HG02588 (cell line): ENCODE measurements at regions not wholly inside any gene's neighbourhood (a gene's known extent, or its start where the extent isn't known, plus 50 kb on each side); places are given as distances from the start of the nearest gene placed in this dataset.
"Not testable (repeated sequence)": the region's sequence is repeated elsewhere in the genome, so short reads cannot be mapped to it uniquely, and the experiment has no call there.

Experiments used
- ATAC-seq: cut with Tn5 transposase; IDR thresholded peaks from one replicate; pipeline ENCODE4 v1.9.1; 2021; ENCODE audit warnings: mild to moderate bottlenecking, moderate library complexity; ENCODE audit not compliant: unreplicated experiment

DNA sequence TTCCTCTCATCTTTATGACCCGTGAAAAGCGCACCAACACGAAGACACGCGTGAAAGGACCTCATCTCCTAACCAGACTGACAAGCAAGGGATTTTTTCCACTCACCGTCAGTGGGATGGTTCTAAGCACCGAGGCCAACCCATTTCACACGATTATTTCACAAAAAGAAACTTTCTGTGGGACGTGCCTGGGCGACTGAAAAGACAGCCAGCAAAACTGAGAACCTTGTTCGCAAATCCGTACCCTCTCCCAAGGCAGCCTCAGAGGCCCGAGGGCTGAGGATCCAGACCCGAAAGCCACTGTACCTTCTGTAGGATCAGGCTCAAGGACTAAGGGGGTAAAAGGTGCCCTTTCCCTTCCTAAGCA lies 84.9 kb upstream of the METTL9 start:
- ATAC-seq, result not testable (repeated sequence)

DNA sequence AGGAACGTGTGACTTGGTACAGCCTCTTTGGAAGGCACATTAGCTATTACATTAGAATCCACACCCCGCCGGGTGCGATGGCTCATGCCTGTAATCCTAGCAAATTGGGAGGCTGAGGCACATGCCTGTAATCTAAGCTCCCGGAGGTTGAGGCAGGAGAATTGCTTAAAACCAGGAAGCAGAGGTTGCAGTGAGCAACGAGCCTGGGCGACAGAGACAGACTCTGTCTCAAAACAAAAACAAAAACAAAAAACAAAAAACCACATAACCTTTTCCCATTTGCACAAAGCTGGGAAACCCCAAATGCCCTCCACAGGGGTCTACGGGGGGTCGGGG lies 82.7 kb upstream of the METTL9 start:
- not testable (repeated sequence) for ATAC-seq

DNA sequence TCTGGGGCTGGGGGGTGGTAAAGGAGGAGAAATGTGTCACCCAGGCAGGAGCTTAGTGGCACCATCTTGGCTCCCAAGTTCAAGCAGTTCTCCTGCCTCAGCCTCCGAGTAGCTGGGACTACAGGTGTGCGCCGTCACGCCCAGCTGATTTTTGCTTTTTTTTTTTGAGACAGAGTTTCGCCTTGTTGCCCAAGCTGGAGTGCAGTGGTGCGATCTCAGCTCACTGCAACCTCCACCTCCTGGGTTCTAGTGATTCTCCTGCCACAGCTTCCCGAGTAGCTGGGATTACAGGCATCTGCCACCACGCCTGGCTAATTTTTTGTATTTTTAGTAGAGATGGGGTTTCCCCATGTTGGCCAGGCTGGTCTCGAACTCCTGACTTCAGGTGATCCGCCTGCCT lies 82.1 kb upstream of the METTL9 start:
- peak; percentile 17 for ATAC-seq

DNA sequence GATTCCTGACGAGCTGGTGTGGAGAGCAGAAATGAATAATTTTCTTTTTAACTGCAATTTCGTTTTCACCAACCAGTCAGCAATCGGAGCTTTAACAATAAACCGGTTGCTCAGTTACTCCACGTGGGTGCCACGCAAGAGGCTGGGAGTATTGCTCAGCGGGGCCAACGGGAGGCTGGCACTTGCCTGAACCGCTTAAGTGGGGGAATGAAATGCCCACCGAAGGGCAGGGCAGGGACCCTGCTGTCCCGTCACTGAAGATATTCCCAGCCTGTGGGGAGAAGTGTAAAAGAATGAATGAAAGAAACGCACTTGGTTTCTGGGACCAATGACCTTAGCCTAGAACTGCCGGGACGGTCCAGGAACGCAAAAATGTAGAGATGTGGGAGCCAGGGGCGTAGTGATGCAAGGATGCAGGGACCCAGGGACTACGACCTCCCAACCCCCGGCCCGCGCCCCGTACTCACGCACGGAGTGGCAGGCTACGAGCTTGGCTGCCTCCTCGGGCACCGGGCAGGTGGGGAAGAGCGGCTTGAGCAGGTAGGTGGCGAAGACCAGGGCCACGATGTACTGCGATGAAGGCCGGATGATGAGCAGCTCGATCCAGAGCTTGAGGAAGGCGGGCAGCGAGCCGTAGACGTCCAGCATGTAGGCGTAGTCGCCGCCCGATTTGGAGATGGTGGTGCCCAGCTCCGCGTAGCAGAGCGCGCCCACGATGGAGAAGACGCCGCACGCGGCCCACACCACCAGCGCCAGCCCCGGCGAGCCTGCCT lies 79.8 kb upstream of the METTL9 start:
- peak; percentile 3 for ATAC-seq

DNA sequence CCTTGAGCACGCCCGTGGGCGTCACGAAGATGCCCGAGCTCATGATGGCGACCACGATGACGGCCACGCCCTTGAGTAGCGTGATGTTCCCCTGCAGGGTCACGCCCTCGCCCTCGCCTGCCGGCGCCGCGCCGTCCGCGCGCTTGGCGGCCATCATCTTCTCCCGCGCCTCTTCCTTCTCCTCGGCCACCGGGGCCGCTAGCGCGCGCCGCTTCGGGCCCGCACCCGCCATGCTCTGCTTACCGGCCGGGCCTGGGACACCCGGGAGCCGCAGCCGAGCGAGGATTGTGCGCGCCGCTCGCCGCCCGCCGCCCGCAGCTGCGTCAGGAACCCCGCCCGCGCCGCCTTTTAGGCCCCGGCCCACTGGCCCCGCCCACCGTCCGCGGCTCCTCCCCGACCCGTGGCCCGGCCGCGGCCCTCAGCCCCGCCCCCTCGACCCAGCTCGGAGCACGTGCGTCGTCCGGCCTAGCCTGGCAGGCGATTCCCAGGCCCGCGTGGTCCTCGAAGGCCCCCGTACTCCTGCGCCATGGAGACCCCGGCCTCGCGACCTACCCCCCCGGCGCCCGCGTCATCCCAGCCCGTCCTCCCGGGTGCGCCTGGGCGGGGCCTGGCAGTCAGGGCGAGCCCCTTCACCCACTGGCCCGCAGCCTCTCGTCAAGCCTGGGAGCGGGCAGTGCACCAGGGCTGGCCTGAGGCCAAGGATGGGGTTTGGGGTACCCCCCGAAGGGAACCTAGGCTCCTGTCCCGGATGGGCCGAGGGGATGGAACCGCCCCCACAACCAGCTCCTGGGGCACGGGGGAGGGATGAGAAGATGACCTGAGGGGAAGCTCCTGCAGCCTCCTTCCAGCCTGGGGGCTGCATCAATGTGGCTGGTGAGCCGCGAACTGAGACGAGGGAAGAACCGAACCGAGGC lies 79.0 kb upstream of the METTL9 start:
- ATAC-seq, result peak; percentile 58

DNA sequence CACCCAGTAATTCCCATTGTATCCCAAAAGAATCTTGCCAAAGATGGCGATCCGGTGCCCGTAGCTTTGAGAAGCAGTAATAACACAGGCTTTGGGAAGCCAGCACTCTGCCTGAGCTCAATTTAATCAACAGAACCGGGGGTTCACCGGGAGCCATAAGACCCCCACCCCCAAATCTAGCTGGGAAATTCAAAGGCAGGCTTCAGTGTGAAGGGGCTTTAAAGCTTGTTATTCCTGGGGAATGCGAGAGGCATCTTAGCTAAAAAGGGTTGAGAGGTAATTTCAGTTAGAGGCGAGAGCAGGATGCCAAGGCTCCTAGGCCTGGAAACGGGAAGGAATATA lies 78.4 kb upstream of the METTL9 start:
- not testable (repeated sequence) for ATAC-seq

DNA sequence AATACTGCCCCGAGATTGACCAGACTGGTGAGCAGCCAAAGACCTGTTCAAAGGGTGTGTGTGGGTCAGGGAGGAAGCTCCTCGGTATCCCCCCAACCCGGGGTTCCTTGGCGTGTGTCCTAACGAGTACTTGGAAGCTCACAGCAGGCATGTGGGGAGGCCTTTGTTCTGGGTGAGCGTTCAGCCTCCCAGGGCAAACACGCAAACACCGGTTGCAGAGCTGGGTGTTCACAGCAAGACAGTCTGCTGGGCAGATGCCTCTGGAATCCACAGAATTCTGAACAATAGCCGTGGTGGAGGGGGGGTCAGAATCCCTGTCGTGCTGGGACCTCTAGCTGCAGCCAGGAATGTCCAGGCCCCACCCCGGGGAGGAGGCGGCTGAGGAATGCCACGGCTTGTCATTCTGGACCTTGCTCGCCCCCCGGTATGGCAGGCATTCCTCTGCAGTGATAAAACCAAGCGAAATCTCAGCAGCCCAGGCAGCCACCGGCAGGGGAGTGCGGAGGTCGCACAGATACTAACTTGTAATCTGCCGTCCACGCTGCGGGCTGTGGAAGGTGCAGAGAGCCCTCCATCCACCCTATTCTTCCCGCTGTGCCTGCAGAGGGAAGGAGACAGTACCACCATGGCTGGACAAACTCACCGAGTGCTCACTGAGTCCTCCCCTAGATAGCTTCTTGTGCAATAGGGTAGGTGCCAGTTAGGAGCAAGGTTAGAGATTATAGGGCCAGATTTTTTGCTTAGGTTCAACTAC lies 77.8 kb upstream of the METTL9 start:
- ATAC-seq, result not testable (repeated sequence)

DNA sequence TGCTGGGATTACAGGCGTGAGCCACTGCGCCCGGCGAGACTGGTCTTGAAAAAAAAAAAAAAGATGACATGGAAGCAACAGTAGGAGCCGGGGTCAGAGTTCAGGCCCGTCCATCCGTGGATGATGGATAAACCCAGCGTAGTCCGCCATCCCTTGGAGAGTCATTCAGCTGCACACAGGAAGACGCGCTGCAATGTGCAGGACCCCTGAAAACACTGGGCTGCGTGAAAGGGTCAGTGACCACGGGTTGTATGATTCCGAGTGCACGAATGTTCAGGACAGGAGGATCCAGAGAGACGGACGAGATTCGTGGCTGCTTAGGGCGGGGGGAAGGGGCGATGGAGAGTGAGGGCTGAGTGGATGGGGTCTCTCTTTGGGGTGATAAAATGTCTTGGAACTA lies 76.5 kb upstream of the METTL9 start:
- ATAC-seq, result not testable (repeated sequence)

DNA sequence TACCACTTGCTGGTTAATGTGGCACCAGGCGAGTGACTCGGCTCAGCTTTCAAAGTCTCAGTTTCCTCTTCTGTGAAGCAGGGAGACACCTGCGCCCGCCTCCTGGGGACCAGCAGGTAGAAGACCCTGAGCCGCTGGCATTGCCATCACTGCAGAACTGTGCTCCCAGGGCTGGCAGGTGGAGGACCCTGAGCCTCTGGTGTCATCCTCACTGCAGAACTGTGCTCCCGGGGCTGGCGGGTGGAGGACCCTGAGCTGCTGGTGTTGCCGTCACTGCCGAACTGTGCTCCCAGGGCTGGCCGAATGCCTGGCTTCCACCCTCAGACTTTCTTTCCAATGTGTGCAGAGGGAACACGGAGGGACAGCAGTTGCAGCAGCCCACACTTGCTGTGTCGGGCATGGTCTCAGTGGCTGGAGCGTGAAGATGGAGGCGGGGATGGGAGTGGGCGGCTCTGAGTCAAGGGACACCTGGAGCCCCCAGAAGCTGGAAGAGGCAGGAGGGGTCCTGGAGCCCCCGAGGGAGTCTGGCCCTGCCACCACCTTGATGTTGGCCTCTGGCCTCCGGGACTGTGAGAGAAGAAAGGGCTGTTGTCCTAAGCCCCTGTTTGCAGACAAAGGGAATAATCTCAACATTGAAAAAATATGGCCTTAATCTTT lies 75.8 kb upstream of the METTL9 start:
- no peak for ATAC-seq

DNA sequence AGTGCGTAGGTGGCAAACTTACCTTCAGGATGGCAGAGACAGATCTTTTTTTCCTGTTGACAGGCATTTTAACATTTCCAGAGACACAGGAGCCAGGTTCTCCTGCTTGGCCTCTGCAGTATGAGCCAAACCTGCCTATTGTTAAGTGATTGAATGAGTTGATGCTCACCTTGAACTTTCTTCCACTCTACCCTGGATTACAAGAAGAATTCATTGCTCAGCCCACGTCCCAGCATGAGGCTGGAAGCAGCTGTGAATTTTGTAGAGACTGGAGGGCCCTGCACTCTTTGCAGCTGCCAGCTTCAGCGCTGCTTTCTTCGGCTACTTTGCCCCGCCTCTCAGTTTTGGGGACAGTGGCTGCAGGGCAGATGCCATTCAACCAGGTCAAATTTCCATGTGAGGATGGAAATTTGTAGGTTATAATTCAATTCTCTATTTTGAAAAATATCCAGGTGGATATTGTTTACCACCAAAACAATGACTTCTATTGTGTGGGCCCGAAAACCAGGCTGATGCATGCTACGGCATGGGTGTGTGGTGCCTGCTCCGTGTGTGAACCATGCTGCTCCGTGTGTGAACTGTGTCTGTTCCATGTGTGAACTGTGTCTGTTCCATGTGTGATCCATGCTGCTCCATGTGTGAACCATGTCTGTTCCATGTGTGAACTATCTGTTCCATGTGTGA lies 75.2 kb upstream of the METTL9 start:
- ATAC-seq, result no peak

DNA sequence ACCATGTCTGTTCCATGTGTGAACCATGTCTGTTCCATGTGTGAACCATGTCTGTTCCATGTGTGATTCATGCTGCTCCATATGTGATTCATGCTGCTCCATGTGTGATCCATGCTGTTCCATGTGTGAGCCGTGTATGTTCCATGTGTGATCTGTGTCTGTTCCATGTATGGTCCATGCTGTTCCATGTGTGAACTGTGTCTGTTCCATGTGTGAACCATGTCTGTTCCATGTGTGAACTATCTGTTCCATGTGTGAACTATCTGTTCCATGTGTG lies 74.7 kb upstream of the METTL9 start:
- not testable (repeated sequence) for ATAC-seq

DNA sequence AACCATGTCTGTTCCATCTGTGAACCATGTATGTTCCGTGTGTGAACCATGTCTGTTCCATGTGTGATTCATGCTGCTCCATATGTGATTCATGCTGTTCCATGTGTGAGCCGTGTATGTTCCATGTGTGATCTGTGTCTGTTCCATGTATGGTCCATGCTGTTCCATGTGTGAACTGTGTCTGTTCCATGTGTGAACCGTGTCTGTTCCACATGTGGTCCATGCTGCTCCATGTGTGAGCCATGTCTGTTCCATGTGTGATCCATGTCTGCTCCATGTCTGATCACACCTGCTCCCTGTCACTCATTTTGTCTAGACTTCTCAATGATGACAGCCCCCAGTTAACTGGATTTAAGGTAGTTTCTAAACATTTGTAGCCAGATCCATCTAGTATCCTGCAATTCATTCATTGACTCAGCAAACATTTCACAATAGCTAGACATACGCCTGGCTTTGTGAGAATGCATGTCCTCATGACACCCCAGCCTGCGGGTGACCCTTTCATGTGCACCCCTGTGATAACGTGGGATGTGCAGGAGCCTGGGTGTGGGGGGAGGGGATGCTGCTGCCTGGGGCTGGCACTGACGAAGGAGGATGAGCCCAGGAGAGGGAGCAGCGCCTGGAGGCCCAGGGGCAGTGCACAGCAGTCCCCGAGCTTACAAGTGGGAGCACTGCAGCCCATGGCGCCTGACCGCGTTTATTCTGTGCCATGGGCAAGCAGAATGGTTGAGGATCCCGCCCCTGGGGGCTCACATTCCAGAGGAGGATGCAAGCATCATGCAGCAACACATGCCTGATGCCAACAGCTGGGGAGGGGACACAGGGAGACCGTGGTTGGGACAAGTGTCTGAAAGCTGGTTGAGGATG lies 74.1 kb upstream of the METTL9 start:
- not testable (repeated sequence) for ATAC-seq

DNA sequence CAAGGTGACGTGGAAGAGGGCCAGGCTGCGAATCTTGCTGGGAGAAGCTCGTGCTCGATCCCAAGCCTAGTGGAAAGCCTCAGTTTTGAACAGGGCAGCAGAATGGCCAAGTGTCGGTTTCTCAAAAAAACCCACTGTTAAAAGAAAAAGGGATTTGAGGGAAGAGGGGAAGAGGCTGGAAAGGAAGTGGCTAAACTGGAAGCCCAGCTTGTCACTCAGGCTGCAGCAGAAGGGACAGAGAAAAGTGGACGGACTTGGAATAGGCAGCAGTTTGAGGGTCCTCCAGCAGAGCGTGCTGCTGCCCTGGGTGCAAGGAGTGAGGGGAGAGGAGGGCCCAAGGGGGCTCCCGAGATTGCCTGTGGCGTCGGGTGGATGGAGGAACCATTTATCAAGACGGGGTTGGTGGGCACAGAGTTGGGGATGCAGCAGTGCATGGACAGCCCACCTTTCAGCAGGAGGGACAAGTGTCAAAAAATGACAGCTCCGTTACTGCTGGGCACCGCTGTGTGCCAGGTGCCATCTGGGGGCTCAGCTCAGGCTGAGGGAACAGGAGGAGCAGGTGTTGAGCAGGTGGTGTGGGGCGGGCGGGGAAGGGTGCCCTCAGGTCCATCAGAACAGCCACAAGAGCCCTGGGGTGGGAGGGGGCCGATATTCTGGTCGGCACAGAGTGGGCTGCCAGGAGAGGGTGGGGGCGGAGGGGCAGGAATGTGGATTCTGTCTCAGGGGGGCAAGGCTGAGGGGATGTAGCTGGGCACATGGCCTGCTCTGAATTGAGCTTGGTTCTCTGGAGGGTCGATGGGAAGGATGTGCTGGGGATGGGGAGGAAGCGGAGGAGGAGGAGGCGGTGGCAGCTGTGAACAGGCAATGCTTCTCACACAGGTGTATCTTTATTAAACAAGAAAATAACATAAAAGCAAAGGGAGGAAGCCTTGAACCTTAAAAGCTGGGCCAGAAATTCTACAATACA lies 73.1 kb upstream of the METTL9 start:
- not testable (repeated sequence) for ATAC-seq

DNA sequence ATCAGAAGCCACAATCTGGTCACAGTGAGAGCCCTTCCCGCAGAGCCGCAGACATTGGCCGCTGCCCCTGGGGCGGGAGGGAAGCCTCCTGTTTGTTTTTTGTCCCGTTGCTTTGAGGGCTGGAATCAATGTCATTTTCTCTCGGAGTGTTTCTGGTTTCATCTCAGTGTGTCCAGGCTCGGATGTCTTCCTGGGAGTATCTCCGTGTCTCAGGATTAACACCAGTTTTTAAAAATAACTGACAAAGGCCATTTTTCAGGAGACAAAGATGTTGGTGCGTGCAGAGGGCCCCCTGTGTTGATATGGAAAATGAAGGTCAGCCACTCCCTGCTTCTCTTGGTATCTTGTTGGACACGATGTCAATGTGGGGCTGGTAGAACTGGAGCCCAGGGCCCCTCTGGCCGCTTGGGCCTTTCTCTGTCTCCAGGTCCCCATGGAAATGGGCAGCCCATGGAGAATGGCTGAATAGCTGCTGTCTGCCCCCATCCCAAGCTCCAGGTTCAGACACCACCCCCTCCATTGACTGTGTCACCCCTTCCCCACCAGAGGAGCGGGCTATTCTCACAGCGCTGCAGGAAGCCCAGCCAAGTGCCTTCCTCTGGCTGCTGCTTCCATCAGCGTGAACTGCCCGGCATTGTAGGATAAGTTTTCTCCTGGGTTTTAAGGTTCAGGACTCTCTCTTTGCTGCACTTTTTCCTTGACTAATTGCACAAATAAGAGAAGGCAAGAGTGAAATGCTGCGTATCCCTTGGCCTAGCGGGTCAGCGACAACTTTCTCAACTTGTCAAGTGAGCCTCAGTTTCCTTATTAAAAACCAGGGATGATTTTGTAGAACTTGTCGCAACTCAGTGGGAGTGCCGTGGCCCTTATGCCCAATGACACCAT lies 72.2 kb upstream of the METTL9 start:
- no peak for ATAC-seq

DNA sequence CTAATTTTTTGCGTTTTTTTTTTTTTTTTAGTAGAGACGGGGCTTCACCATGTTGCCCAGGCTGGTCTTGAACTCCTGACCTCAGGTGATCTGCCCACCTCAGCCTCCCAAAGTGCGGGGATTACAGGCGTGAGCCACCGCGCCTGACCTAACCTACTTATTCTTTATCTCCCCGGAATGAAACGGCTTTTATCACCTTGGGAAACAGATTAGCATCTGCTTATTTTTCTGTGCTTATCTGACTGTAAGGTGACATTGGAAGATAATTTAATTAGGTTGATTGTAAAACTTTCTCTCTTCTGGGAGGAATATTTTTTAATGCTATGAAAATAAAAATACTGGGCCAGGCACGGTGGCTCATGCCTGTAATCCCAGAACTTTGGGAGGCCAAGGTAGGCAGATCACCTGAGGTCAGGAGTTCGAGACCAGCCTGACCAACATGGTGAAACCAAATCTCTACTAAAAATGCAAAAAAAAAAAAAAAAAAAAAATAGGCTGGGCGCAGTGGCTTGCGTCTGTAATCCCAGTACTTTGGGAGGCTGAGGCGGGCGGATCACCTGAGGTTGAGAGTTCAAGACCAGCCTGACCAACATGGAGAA lies 70.2 kb upstream of the METTL9 start:
- ATAC-seq, result not testable (repeated sequence)

DNA sequence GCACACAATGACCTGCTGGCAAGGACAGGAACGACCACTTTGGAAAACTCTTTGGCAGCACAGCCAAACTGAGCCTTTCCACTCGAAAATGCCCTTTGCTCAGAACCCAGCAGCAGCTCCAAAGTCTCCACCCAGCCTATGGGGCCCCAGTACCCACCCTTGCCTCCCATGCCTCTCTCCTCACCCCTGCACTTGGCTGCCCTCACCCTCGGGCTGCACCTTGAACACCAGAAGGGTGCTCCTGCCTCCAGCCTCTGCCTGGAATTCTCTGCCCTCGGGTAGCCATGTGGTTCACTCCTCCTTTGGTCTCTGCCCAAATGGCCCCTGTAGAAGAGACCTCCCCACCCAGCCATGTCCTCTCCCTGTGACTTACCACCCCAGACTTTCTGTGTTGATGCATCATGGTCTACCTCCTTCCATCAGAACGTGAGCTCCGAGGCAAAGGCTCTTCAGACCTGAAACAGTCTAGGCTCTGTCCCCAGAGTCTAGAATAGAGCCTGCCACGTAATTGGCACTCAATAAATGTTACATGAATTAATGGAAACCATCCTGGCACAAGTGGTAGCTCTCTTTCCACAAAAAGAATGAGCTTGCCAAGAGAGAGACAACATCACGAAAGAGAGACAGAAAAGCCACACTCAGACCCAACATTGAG lies 68.5 kb upstream of the METTL9 start:
- not testable (repeated sequence) for ATAC-seq

DNA sequence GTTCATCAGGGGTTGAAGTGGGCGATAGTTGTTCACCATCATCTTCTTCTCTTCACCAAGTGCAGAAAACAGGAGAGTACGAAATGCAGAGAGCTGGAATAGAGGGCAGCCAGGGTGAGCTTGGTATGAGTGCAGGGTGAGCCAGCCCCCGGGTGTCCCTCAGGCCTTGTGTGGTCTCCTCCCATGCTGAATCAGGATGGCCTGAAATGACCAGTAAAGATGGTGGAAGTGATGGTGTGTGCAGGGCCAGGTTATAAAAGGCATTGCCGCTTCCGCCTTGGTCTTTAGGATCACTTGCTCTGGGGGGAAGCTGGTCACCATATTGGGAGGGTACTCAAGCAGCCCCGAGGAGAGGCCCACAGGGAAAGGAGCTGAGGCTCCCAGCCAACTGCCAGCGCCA lies 66.4 kb upstream of the METTL9 start:
- ATAC-seq, result not testable (repeated sequence)
